Fibroblast of lung (primary cell): ENCODE measurements at regions not wholly inside any gene's neighbourhood (a gene's known extent, or its start where the extent isn't known, plus 50 kb on each side); places are given as distances from the start of the nearest gene placed in this dataset.

Experiments used
- DNase-seq, 2 donors: peaks; one replicate each; pipeline versions ENCODE4 v3.0.0 to v3.0.0-alpha.2; 2010; ENCODE audit warnings: low read depth in 2 of 2
- H2AFZ ChIP-seq: 2 replicates; pipeline ENCODE4 v1.5.1; 2012; ENCODE audit warnings: low read length, control low read depth, inconsistent platforms
- H3K27ac ChIP-seq: 2 replicates; pipeline ENCODE4 v1.5.1; 2011; ENCODE audit warnings: low read length, control low read depth; ENCODE audit not compliant: insufficient read depth
- H3K27me3 ChIP-seq: 2 replicates; pipeline ENCODE4 v1.5.1; 2011; ENCODE audit warnings: mild to moderate bottlenecking, low read length; ENCODE audit not compliant: control insufficient read depth, insufficient read depth
- H3K36me3 ChIP-seq: 2 replicates; pipeline ENCODE4 v1.5.1; 2011; ENCODE audit warnings: low read length; ENCODE audit not compliant: control insufficient read depth, insufficient read depth
- H3K4me1 ChIP-seq: 2 replicates; pipeline ENCODE4 v1.5.1; 2011; ENCODE audit warnings: low read length; ENCODE audit not compliant: control insufficient read depth, insufficient read depth; ENCODE audit errors: extremely low read depth
- H3K4me2 ChIP-seq: 2 replicates; pipeline ENCODE4 v1.5.1; 2011; ENCODE audit warnings: low read length, control low read depth; ENCODE audit not compliant: insufficient read depth; ENCODE audit errors: extremely low read depth
- H3K4me3 ChIP-seq, 4 experiments: fragments of 200-600 bp in 1 of 4; sonication (generic) in 1 of 4; replicated peaks in 1 of 4; 2 replicates each; pipeline ENCODE4 v1.5.1; 2011 to 2016; ENCODE audit warnings: low read length in 4 of 4, low read depth in 3 of 4, mild to moderate bottlenecking in 3 of 4, control low read depth in 2 of 4, inconsistent platforms in 1 of 4, mixed read lengths in 1 of 4; ENCODE audit not compliant: insufficient read depth in 1 of 4; ENCODE audit errors: control extremely low read depth in 1 of 4
- H3K79me2 ChIP-seq: 2 replicates; pipeline ENCODE4 v1.5.1; 2012; ENCODE audit warnings: mild to moderate bottlenecking, low read length, inconsistent platforms; ENCODE audit not compliant: control insufficient read depth, insufficient read depth
- H3K9ac ChIP-seq: 2 replicates; pipeline ENCODE4 v1.5.1; 2011; ENCODE audit warnings: mild to moderate bottlenecking, low read length, control low read depth; ENCODE audit not compliant: insufficient read depth
- H3K9me3 ChIP-seq: 2 replicates; pipeline ENCODE4 v1.5.1; 2012; ENCODE audit warnings: low read depth, low read length; ENCODE audit not compliant: control insufficient read depth, insufficient read depth
- H4K20me1 ChIP-seq: 2 replicates; pipeline ENCODE4 v1.5.1; 2011; ENCODE audit warnings: low read length; ENCODE audit not compliant: control insufficient read depth, insufficient read depth; ENCODE audit errors: extremely low read depth
- CTCF ChIP-seq, 2 donors: IDR thresholded peaks in 1 of 2; conservative IDR thresholded peaks in 1 of 2; 1 replicate in 1 of 2; 2 replicates in 1 of 2; pipeline ENCODE4 v1.5.1; 2011 to 2012; ENCODE audit warnings: low read length in 2 of 2, control low read depth in 1 of 2, inconsistent platforms in 1 of 2, low read depth in 1 of 2, mild to moderate bottlenecking in 1 of 2
- EZH2 ChIP-seq: IDR thresholded peaks from 2 replicates; pipeline ENCODE4 v1.5.1; 2012; ENCODE audit warnings: low read length, control low read depth, mild to moderate bottlenecking; ENCODE audit errors: missing control alignments

- Histone ChIP-seq H3K9me3 (no peaks in the 10 kb centered on the region), H3K36me3 (no peaks in the 10 kb centered on the region), H3K27me3 (no peaks in the 10 kb centered on the region), H3K4me2 (no peak overlapping the region), H3K9ac (no peak overlapping the region), H4K20me1 (no peaks in the 10 kb centered on the region), H3K4me3 (no peak overlapping the region), H2AFZ (no peak overlapping the region), H3K79me2 (no peaks in the 10 kb centered on the region), H3K4me1 (no peaks in the 10 kb centered on the region), H3K27ac (no peak overlapping the region)
- TF ChIP-seq CTCF (conservative IDR thresholded peaks at IDR 0.05 in 1 of 2, IDR thresholded peaks at IDR 0.05 in 1 of 2; ENCODE audit: low read depth in 1 of 2, low read length in 2 of 2): no peak
- TF ChIP-seq EZH2: no peak
- DNase-seq: no peak
Measured at GRCh38 chr14:98059106-98059505, 1212.9 kb downstream of the BCL11B start.

DNA sequence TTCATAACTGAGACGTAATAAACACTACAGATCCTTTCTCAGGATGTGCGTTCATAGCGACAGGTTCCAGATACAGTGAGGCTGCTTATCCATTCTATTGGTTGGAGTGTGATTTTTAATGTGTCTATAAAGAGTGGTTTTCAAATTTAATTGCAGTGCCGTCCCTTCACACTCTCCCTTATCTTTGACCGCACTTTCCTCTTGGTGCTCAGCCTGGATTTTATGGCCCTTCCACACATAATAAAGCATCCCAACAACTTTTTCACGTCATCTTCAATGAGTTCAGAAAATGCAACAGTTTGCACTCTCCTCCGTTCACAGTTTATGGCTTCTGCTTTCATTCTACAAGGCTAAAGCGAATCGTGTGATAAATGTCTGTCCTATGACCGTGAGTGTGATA, 1209.9 kb downstream of the BCL11B start:
- no peaks in the 10 kb centered on the region for H3K27me3 ChIP-seq
- TF ChIP-seq EZH2: no peak
- TF ChIP-seq CTCF (conservative IDR thresholded peaks at IDR 0.05 in 1 of 2, IDR thresholded peaks at IDR 0.05 in 1 of 2; ENCODE audit: low read depth in 1 of 2, low read length in 2 of 2): no peak
- no peak overlapping the region for H3K27ac ChIP-seq
- H2AFZ ChIP-seq: no peak overlapping the region
- H3K9ac ChIP-seq: no peak overlapping the region
- no peaks in the 10 kb centered on the region for H4K20me1 ChIP-seq
- H3K4me3 ChIP-seq: no peak overlapping the region
- no peaks in the 10 kb centered on the region for H3K36me3 ChIP-seq
- no peaks in the 10 kb centered on the region for H3K9me3 ChIP-seq
- H3K4me1 ChIP-seq: no peaks in the 10 kb centered on the region
- no peak overlapping the region for H3K4me2 ChIP-seq
- no peaks in the 10 kb centered on the region for H3K79me2 ChIP-seq
- DNase-seq: no peak

DNA sequence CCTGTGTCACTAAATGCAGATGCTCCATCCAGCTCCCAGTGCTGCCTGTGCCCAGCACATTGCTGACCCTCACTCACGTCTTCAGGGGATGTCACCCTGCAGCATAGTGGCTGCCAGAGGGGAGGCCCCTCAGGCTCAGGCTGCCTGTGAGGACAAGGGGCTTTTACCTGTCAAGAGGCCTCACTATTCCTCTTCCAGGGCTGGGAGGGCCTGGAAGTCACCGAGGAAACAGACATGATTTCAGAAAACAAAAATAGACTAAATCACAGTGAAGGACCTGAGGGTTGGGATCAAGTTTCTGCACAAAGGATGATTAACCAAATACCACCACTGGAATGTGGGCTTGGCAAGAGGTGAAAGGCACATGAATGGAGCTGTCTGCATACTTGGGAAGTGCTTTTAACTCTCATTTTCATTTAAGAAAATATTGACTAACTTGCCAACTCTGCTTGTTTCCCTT, 1202.3 kb downstream of the BCL11B start:
- peak in 1 of 2 donors; percentile 92 for DNase-seq

More for the DNA sequence above, 1202.3 kb downstream of the BCL11B start:
- H2AFZ ChIP-seq: no peak overlapping the region
- H3K79me2 ChIP-seq: no peaks in the 10 kb centered on the region
- H3K27me3 ChIP-seq: no peaks in the 10 kb centered on the region
- no peaks in the 10 kb centered on the region for H3K9me3 ChIP-seq
- no peak overlapping the region for H3K27ac ChIP-seq
- H3K4me3 ChIP-seq: no peak overlapping the region
- H3K4me1 ChIP-seq: no peaks in the 10 kb centered on the region
- H3K36me3 ChIP-seq: no peaks in the 10 kb centered on the region
- no peaks in the 10 kb centered on the region for H4K20me1 ChIP-seq
- no peak overlapping the region for H3K4me2 ChIP-seq
- TF ChIP-seq CTCF (conservative IDR thresholded peaks at IDR 0.05 in 1 of 2, IDR thresholded peaks at IDR 0.05 in 1 of 2; ENCODE audit: low read depth in 1 of 2, low read length in 2 of 2) (no peak), EZH2 (no peak)
- no peak overlapping the region for H3K9ac ChIP-seq
